ENCODE measurements at regions not wholly inside any gene's neighbourhood (a gene's known extent, or its start where the extent isn't known, plus 50 kb on each side); places are given as distances from the start of the nearest gene placed in this dataset.

DNA sequence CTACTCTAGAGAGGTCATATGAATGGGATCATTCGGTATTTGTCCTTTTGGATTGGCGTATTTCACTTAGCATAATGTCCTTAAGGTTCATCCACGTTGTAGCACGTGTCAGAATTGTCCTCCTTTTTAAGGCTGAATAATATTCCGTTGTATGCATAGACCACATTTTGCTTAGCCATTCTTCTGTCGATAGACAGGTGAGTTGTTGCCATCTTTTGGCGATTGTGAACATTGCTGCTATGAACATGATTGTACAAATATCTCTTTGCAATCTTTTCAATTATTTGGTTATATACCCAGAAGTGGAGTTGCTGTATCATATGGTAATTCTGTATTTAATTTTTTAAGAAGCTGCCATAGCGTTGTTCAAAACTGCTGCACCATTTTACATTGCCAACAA, 52.4 kb upstream of the GOLGA8J start:
- no peak overlapping the region for H3K14ac ChIP-seq (ENCODE audit: insufficient read length)
- TF ChIP-seq, protein P1, sequence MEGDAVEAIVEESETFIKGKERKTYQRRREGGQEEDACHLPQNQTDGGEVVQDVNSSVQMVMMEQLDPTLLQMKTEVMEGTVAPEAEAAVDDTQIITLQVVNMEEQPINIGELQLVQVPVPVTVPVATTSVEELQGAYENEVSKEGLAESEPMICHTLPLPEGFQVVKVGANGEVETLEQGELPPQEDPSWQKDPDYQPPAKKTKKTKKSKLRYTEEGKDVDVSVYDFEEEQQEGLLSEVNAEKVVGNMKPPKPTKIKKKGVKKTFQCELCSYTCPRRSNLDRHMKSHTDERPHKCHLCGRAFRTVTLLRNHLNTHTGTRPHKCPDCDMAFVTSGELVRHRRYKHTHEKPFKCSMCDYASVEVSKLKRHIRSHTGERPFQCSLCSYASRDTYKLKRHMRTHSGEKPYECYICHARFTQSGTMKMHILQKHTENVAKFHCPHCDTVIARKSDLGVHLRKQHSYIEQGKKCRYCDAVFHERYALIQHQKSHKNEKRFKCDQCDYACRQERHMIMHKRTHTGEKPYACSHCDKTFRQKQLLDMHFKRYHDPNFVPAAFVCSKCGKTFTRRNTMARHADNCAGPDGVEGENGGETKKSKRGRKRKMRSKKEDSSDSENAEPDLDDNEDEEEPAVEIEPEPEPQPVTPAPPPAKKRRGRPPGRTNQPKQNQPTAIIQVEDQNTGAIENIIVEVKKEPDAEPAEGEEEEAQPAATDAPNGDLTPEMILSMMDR (IDR thresholded peaks at IDR 0.05; ENCODE audit: control extremely low read depth in 1 of 3, insufficient read depth in 1 of 3, low read depth in 1 of 3, low read length in 3 of 3): peak in 1 of 3 experiments; percentile 16; a peak in 2 of 4 replicates
- TF ChIP-seq RAD21 (IDR thresholded peaks at IDR 0.05 in 1 of 2, conservative IDR thresholded peaks at IDR 0.05 in 1 of 2; ENCODE audit: low read depth in 2 of 2, low read length in 2 of 2): peak; percentile 40 to 42; a peak in 3 of 4 replicates
- no peak for TF ChIP-seq SP1 (IDR thresholded peaks at IDR 0.05; ENCODE audit: low read depth, low read length)
- FAIRE-seq: no peak
- H2AFZ ChIP-seq (ENCODE audit: low read length): no peak overlapping the region
- H3K79me1 ChIP-seq (ENCODE audit: low read depth, low read length): no peaks in the 10 kb centered on the region
- no peaks in the 10 kb centered on the region for H3K9me3 ChIP-seq (ENCODE audit: insufficient read depth in 2 of 2, low read depth in 1 of 2, low read length in 1 of 2)
- H2AK5ac ChIP-seq (ENCODE audit: low read depth, low read length): no peak overlapping the region
- no peaks in the 10 kb centered on the region for H3K23me2 ChIP-seq (ENCODE audit: low read depth, low read length)
- H3K27me3 ChIP-seq (replicated peaks in 1 of 4; ENCODE audit: control insufficient read depth in 3 of 4, extremely low read depth in 1 of 4, insufficient read depth in 3 of 4, low read length in 3 of 4): no peaks in the 10 kb centered on the region
- H3K4ac ChIP-seq (replicated peaks; ENCODE audit: insufficient read length, low read depth, low read length): no peak overlapping the region
- no peaks in the 10 kb centered on the region for H3K36me3 ChIP-seq (ENCODE audit: control insufficient read depth in 2 of 4, insufficient read depth in 4 of 4, low read length in 3 of 4)
- H3K4me3 ChIP-seq (ENCODE audit: extremely low read depth in 1 of 4, insufficient read depth in 2 of 4, low read depth in 3 of 4, low read length in 4 of 4): no peak overlapping the region
- no peak overlapping the region for H2BK20ac ChIP-seq (ENCODE audit: low read length)
- ChIA-PET CTCF (ENCODE audit: partially characterized antibody) (interaction anchor here (0.8 to 1.4 kb wide), 2 partner anchors 43 to 88 kb away, joined by 3 read pairs; no protein-coding TSS in a partner anchor), POLR2A (ENCODE audit: partially characterized antibody) (no interaction called here)
- no peak overlapping the region for H3K18ac ChIP-seq (ENCODE audit: extremely low read depth, low read length)
- H2BK120ac ChIP-seq (replicated peaks; ENCODE audit: low read depth, low read length): no peak overlapping the region
- H3K4me2 ChIP-seq (ENCODE audit: insufficient read depth in 1 of 2, low read depth in 2 of 2, low read length in 2 of 2): no peak overlapping the region
- H3K4me1 ChIP-seq (replicated peaks in 1 of 4; ENCODE audit: control insufficient read depth in 3 of 4, insufficient read depth in 4 of 4, low read length in 3 of 4): no peaks in the 10 kb centered on the region
- H2BK15ac ChIP-seq (ENCODE audit: low read length): no peak overlapping the region
- no peak overlapping the region for H3K56ac ChIP-seq (replicated peaks; ENCODE audit: insufficient read length, low read depth, low read length)
- no peak overlapping the region for H3K23ac ChIP-seq (ENCODE audit: insufficient read length)
- WGBS, 2 experiments (ENCODE audit: extremely low coverage in 1 of 2, insufficient coverage in 1 of 2, insufficient read length in 1 of 2, insufficient replicate concordance in 2 of 2, low coverage in 1 of 2, low lambda C conversion rate in 2 of 2, missing lambda C conversion rate in 1 of 2): 88% methylated on average over 8 of the region's 8 CpGs; no CpG with 5 or more reads in 1 of the 2 experiments
- no peak for DNase-seq (ENCODE audit: low read depth in 1 of 2, low spot score in 2 of 2)
- no peak overlapping the region for H3K27ac ChIP-seq (ENCODE audit: low read depth, low read length)
- no peak overlapping the region for H3K9ac ChIP-seq (replicated peaks in 1 of 4; ENCODE audit: extremely low read depth in 1 of 4, low read depth in 3 of 4, low read length in 3 of 4)
- no peaks in the 10 kb centered on the region for H4K20me1 ChIP-seq (replicated peaks in 1 of 2; ENCODE audit: control insufficient read depth in 1 of 2, insufficient read depth in 2 of 2, low read length in 2 of 2)
- no peak overlapping the region for H2BK12ac ChIP-seq (ENCODE audit: low read depth, low read length)
- no peak overlapping the region for H4K91ac ChIP-seq (replicated peaks; ENCODE audit: insufficient read length, low read length)
- no peak overlapping the region for H4K5ac ChIP-seq (ENCODE audit: insufficient read length, low read depth, low read length)
- no peak overlapping the region for H4K8ac ChIP-seq (ENCODE audit: extremely low read depth, insufficient read depth, low read length)
- H3K79me2 ChIP-seq (ENCODE audit: control insufficient read depth in 1 of 2, insufficient read depth in 2 of 2, low read length in 2 of 2): no peaks in the 10 kb centered on the region
- no peak overlapping the region for H2BK5ac ChIP-seq (ENCODE audit: low read depth, low read length)
